Stimulated activated CD8-positive, alpha-beta memory T cell treated with anti-CD3 and anti-CD28 coated beads, Interleukin-15, amount 100 ng/mL, for 4 hours (primary cell): ENCODE measurements at regions not wholly inside any gene's neighbourhood (a gene's known extent, or its start where the extent isn't known, plus 50 kb on each side); places are given as distances from the start of the nearest gene placed in this dataset.

Experiments
- DNase-seq, 2 donors: peaks; one replicate each; pipeline ENCODE4 v3.0.0-alpha.2; 2020; ENCODE audit warnings: low read depth in 2 of 2

GRCh38 chr2:212711856-212712255 lies 173.3 kb upstream of the ERBB4 start:
- no peak for DNase-seq

GRCh38 chr2:212709280-212709679 lies 170.7 kb upstream of the ERBB4 start:
- no peak for DNase-seq

GRCh38 chr2:212708355-212708754 lies 169.8 kb upstream of the ERBB4 start:
- no peak for DNase-seq

GRCh38 chr2:212695426-212695825 lies 156.8 kb upstream of the ERBB4 start:
- no peak for DNase-seq

DNA sequence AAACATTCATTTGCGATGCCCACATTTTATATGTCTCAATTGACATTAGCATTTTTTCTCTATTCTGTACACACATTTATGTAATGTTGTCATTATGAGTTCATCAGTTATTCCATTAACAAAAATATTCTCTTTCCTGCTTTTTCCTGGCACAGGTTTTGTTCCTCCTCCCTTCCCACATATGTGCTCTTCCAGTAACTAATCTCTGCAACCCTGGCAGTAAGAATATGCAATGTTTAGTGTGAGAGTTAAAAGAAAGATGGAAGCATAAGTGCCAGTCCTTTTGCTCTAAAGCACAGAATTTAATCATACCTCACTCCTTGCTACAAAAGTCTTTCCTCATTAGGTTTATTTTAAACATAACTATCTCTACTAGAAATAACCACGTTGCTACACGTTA lies 155.8 kb upstream of the ERBB4 start:
- no peak for DNase-seq

GRCh38 chr2:212692466-212692865 lies 153.9 kb upstream of the ERBB4 start:
- no peak for DNase-seq

DNA sequence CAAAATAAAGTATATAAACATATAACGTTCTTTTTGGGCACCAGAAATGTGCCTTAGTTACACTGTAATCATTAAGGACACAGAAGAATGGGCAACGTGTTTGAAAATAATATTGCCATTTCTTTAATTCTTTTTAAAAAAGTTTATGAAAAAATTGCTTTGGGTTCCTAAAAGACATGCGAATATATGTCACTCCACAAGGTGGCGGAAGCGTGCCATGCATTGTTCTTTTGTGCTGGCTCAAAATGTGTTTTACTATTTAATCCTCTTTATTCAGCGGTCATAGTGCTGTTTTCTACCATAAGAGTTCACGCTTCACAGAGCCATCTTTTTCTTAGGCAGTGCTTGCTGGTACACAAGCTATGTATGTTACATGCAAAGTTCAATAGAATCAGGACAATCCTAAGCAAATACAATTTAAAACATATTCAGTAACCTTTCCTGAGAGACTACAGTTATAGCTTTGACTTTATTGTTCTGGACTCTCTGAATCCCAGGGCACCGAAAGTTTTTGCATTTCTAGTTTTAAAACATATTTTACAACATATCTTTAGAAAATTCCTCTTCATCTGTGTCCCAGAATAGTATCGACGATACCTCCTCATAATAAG lies 147.8 kb upstream of the ERBB4 start:
- peak; percentile 3 to 30 for DNase-seq

DNA sequence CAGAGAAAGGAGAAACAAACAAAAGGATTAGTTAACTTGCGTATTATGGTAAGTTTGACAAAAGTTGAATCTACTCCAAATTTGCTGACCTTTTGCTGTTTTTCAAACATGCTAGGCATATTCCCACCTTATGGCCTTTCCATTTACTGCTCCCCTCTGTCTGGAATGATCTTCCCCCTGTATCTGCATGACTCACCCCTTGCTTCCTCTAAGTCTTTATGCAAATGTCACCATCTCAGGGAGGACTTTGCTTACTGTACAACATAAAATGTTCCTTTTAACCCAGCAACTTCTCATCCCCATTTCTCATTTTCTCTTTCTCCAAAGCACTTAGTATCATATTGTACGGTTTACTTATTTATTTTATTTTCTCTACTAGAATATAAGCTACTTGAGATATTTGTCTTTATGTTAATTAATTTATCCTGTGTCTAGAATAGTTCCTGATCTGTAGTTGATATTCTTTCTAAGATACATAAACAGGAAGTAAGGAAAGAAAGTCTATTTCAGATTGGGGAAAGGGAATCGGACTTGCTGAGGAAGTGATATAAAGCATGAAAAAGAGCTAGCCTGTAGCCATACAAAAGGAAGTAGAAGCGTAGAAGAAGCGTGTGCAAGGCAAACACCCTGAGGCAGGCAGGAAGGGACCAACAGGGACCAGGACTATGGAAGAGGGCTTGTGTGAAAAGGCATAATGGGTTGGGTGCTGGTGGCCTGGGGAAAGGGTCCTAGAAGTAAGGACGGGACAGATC lies 144.9 kb upstream of the ERBB4 start:
- DNase-seq = no peak

GRCh38 chr2:212682937-212683336 lies 144.3 kb upstream of the ERBB4 start:
- DNase-seq = no peak

GRCh38 chr2:212677466-212677865 lies 138.9 kb upstream of the ERBB4 start:
- DNase-seq = no peak

DNA sequence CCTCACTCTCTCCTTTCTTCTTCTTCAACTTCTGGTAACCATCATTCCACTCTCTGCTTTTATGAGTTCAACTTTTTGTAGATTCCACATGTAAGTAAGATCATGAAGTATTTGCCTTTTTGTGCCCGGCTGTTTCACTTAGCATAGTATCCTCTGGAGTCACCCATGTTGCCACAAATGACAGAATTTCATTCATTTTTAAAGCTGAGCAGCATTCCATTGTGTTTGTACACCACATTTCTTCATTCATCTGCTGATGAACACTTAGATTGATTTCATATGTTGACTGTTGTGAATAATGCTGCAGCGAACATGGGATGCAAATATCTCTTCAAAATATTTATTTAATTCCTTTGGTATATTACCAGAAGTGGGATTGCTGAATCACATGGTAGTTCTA lies 133.6 kb upstream of the ERBB4 start:
- no peak for DNase-seq

DNA sequence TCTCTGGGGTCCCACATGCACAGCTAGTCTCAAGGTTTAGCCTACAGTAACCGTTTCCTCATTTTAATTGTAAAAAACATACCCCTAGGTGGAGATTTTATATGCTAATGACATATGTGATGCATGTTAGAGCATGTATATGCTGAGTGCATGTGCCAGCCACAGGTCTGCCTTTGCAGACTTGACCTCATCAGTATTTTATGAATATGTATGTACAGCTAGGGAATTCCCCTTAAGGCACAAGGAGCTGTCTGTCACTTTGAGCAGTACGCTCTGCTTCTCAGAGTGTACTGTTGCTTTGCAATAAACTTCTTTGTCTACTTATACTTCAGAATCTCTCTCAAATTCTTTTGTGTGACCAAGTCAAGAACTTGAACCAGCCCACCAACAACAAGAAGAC lies 131.2 kb upstream of the ERBB4 start:
- DNase-seq = no peak

DNA sequence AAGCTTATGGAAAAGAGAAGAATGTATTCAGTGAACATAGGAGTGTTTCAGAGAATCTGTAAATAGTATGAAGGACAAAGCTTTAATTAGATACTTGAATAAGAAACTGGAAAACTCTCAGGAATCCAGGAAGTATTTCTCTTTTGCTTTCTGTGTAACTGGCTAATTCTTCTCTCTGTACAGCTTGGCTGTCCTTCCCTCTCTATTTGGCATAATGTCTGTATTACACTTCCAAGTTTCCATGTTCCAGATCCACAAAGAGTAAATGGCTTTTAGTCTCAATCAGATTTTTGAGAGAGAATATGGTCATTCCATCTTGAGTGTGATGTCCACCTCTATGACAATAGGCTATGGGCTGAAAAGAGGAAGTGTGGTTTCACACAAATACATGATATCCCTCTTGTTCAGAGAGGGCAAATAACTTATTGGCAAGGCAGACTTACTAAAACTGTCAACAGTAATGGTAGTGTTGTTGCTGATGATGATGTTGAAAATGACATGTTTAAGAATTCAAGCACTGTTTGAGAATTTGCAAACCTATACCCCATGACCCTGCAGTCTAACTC lies 129.2 kb upstream of the ERBB4 start:
- no peak for DNase-seq

DNA sequence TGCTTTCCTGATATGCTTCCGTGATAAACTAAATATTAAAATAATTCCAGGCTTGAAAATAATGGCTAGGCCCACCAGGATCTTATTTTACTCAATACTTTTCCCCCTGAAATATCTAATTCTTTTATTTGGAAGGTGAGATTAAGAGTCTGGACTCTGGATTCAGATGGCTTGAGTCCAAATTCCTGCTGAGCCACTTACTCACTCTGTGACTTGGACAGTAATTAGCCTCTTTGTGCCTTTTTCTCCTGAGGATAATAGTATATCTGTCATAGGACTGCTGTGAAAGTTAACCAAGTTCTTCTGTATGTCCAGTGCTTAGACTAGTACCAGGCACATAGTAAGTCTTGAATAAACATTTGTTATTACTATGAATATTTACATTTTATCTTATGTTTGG lies 127.3 kb upstream of the ERBB4 start:
- DNase-seq = no peak

DNA sequence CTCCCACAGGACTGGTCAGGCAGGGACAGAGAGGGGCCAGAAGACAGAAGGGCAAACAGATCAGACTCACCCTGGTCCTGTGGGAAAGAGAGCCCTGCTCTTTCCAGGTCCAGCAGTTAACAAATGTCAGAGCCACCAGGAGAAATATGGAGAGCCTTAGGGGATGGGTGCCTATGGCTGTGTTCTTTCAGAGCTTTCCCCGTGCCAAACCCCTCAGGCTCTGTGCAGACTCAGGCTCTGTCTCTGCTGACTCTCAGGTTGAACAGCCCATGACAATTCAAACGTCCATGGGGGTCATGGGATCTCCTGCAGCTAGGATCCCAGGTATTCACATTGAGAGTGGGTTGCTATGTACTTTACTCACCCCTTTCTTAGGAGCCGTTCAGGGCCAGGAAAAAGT lies 120.8 kb upstream of the ERBB4 start:
- no peak for DNase-seq

- DNase-seq = no peak
Observed at GRCh38 chr2:212649646-212650045, 111.0 kb upstream of the ERBB4 start.

DNA sequence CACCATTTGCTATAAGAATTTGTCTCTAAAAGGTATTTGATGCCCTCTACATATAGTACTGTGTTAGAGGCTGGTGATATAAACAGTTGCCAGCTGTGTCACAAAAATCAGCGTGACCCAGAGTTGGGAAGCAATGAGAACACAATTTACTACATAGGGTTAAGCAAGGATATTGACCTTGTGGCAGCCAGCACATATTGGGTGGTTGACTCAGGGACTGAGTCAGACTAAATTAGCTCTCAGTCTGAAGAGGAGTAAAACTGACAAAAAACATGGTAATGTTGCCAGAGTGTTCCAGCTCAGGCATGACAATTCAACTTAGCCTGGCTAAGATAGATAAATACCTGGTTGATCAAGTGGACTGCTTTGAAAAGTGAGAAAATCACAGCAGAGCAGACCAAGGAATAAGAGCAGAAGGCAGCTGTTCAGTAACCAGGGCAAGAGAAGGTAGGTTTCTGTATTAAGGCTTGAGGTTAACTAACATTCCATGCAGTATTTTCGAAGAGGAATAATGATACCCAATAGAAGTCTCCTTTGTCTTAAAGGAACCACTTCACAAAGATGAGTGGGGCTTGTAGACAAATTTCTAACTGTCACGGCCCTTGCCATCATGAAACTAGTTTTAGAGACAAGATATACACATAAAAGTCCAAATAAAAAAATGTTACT lies 108.2 kb upstream of the ERBB4 start:
- DNase-seq = no peak

- DNase-seq = no peak
Observed at GRCh38 chr2:212644195-212644837, 105.7 kb upstream of the ERBB4 start.

GRCh38 chr2:212640428-212640827 lies 101.8 kb upstream of the ERBB4 start:
- no peak for DNase-seq

GRCh38 chr2:212638694-212639093 lies 100.1 kb upstream of the ERBB4 start:
- no peak for DNase-seq

- DNase-seq = no peak
Observed at GRCh38 chr2:212628586-212628985, 90.0 kb upstream of the ERBB4 start.

DNA sequence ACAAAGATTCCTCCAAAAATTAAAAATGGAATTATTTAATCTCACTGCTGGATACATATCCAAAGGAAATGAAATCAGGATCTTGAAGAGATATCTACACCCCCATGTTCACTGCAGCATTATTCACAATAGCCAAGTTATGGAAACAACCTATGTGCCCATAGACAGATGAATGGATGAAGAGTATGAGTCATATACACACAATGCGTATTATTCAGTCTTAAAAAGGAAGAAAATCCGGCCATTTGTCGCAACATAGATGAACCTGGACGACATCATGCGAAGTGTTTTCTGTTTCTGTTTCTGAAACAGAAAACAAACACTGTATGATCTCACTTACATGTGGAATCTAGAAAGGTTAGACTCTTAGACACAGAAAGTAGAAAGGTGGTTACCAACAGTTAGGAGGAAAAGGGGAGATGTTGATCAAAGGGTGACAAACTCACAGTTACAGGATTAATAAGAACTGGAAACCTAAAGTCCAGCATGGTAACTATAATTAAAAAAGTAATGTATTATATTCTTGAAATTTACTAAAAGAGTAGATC lies 87.8 kb upstream of the ERBB4 start:
- DNase-seq = no peak
